ENCODE measurements at regions not wholly inside any gene's neighbourhood (a gene's known extent, or its start where the extent isn't known, plus 50 kb on each side); places are given as distances from the start of the nearest gene placed in this dataset.
"Not testable (repeated sequence)": the region's sequence is repeated elsewhere in the genome, so short reads cannot be mapped to it uniquely, and the experiment has no call there.

- DNase-seq: no peak
These were observed 397.3 kb upstream of the CCDC179 start for GRCh38 chr11:23257556-23257955.

- no peak for DNase-seq
These were observed 403.2 kb upstream of the CCDC179 start for GRCh38 chr11:23263466-23263865.

- no peak for DNase-seq
These were observed 411.8 kb upstream of the CCDC179 start for GRCh38 chr11:23272095-23272494.

GRCh38 chr11:23278121-23278520, 417.8 kb upstream of the CCDC179 start:
- peak; percentile 21 for DNase-seq

- no peak for DNase-seq
These were observed 419.8 kb upstream of the CCDC179 start for GRCh38 chr11:23280088-23280487.

- DNase-seq: no peak
These were observed 423.4 kb upstream of the CCDC179 start for GRCh38 chr11:23283666-23284065.

GRCh38 chr11:23284631-23285030, 424.4 kb upstream of the CCDC179 start:
- DNase-seq: no peak

- DNase-seq: peak; percentile 4
These were observed 427.9 kb upstream of the CCDC179 start for GRCh38 chr11:23288003-23288783.

GRCh38 chr11:23295241-23295640, 435.0 kb upstream of the CCDC179 start:
- no peak for DNase-seq

GRCh38 chr11:23308041-23308440, 447.8 kb upstream of the CCDC179 start:
- no peak for DNase-seq

- DNase-seq: no peak
These were observed 450.0 kb upstream of the CCDC179 start for GRCh38 chr11:23310276-23310675.

GRCh38 chr11:23311986-23312940, 452.0 kb upstream of the CCDC179 start:
- peak; percentile 9 for DNase-seq

GRCh38 chr11:23313001-23313400, 452.7 kb upstream of the CCDC179 start:
- DNase-seq: no peak

GRCh38 chr11:23314162-23314561, 453.9 kb upstream of the CCDC179 start:
- DNase-seq: peak; percentile 63

- DNase-seq: no peak
These were observed 455.0 kb upstream of the CCDC179 start for GRCh38 chr11:23315286-23315685.

- no peak for DNase-seq
These were observed 457.5 kb upstream of the CCDC179 start for GRCh38 chr11:23317816-23318215.

GRCh38 chr11:23318670-23319069, 458.4 kb upstream of the CCDC179 start:
- no peak for DNase-seq

- no peak for DNase-seq
These were observed 459.9 kb upstream of the CCDC179 start for GRCh38 chr11:23320131-23320530.

- not testable (repeated sequence) for DNase-seq
These were observed 475.3 kb upstream of the CCDC179 start for GRCh38 chr11:23335586-23335985.

- DNase-seq: no peak
These were observed 476.7 kb upstream of the CCDC179 start for GRCh38 chr11:23336961-23337360.

- DNase-seq: no peak
These were observed 493.3 kb upstream of the CCDC179 start for GRCh38 chr11:23353611-23354010.

GRCh38 chr11:23359297-23359696, 499.0 kb upstream of the CCDC179 start:
- peak; percentile 71 for DNase-seq

GRCh38 chr11:23364076-23364475, 503.8 kb upstream of the CCDC179 start:
- no peak for DNase-seq
